ENCODE measurements at regions not wholly inside any gene's neighbourhood (a gene's known extent, or its start where the extent isn't known, plus 50 kb on each side); places are given as distances from the start of the nearest gene placed in this dataset.
A peak's percentile ranks its signal among the peaks of the same experiment; 100 is the strongest.

DNA sequence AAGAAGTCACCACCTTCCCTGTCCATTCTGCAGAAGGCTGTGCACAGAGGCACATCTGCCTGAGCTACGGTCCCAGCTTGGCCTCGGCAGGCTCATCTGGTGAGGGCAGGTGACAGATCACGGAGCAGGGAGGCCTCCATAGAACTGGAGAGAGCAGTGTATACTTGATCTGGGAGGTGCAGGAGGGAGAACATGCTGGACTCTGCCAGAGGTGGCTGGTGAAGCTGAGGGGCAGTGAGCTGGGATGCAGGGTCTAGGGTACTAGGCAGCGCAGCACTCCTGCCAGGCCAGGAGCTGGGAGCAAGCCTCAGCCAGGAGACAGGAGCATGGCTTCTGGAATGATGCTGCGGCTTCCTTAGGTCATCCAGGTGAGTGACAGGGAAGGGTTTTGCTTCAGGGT lies 553.0 kb downstream of the TCERG1L start:
- WGBS = 90% methylated on average over 5 of the region's 5 CpGs
- Histone ChIP-seq H3K27me3 (ENCODE audit: control insufficient read depth, insufficient read depth) (no peaks in the 10 kb centered on the region), H3K4me1 (ENCODE audit: control insufficient read depth, insufficient read depth, low read length) (no peaks in the 10 kb centered on the region), H3K9me3 (ENCODE audit: control insufficient read depth, low read length) (no peaks in the 10 kb centered on the region), H3K4me3 (ENCODE audit: low read length) (no peak overlapping the region), H3K27ac (ENCODE audit: low read length) (no peak overlapping the region)
- DNase-seq (no peak), ATAC-seq (no peak)
- intact Hi-C loops (cut with DNase I) = no loop called here

DNA sequence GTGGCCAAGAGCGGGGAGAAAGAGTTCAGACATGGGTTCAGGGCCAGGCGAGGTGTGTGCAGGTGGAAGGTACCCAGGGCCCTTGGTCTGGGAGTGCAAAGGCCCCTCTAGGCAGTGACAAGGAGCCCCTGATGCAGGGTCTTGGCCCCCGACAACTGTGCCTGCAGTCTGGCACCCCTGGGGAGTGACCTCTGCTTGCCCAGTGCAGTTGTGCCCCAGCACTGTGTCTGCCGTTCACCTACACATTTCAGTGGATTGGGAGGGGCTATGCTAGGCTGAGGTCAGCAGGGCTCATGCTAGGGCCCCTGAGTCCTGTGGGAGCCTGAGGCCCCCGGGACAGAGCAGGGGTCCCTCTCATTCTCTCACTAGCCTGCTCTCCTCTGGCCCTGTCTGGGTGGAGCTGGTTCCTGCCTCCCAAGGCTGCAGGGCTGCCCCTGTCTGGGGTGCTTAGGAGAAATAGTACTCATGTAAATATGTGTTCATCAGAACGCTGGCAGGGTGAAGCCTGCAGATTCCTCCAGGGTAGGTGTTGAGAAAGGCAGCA lies 550.4 kb downstream of the TCERG1L start:
- H3K27ac ChIP-seq (ENCODE audit: low read length) = no peak overlapping the region
- peak in 1 of 3 donors; percentile 21 for DNase-seq
- intact Hi-C loops (cut with DNase I) = no loop called here

DNA sequence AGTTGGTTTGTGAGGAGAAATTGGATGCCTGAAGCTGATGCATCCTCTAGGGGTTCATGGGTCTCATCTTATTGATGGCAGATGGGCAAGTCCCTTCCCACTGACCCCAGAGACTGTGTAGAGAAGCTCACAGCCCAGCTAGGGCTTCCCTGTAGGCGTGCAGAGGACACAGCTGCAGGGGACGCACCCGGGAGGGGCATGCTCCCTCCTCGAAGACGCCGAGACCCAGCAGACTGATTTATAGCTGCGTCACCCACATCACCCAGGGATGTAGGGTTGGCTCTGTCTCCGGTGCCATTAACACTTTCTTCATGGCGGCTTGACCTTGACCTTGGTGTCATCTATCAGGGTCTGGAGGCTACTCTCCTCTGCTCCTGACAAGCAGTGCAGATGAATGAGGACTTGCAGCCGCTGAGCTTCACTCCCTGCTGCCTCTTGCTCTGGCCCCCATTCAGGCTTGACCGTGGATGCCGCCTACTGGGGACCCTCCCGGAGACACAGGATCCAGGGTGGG lies 549.7 kb downstream of the TCERG1L start:
- intact Hi-C loops (cut with DNase I) = no loop called here
- H3K4me3 ChIP-seq (ENCODE audit: low read length) = no peak overlapping the region
- H3K27me3 ChIP-seq (ENCODE audit: control insufficient read depth, insufficient read depth) = no peaks in the 10 kb centered on the region
- no peak for ATAC-seq
- 58% methylated on average over 13 of the region's 13 CpGs for WGBS
- H3K27ac ChIP-seq (ENCODE audit: low read length) = no peak overlapping the region
- no peaks in the 10 kb centered on the region for H3K4me1 ChIP-seq (ENCODE audit: control insufficient read depth, insufficient read depth, low read length)
- H3K9me3 ChIP-seq (ENCODE audit: control insufficient read depth, low read length) = no peaks in the 10 kb centered on the region
- peak in 1 of 3 donors; percentile 10 for DNase-seq

More for the DNA sequence above, 550.4 kb downstream of the TCERG1L start:
- ATAC-seq = no peak
- H3K27me3 ChIP-seq (ENCODE audit: control insufficient read depth, insufficient read depth) = no peaks in the 10 kb centered on the region
- H3K4me3 ChIP-seq (ENCODE audit: low read length) = no peak overlapping the region
- WGBS = 76% methylated on average over 6 of the region's 6 CpGs
- no peaks in the 10 kb centered on the region for H3K9me3 ChIP-seq (ENCODE audit: control insufficient read depth, low read length)
- no peaks in the 10 kb centered on the region for H3K4me1 ChIP-seq (ENCODE audit: control insufficient read depth, insufficient read depth, low read length)

- Histone ChIP-seq H3K27me3 (ENCODE audit: control insufficient read depth, insufficient read depth) (no peaks in the 10 kb centered on the region), H3K27ac (ENCODE audit: low read length) (no peak overlapping the region), H3K4me1 (ENCODE audit: control insufficient read depth, insufficient read depth, low read length) (no peaks in the 10 kb centered on the region), H3K4me3 (ENCODE audit: low read length) (no peak overlapping the region), H3K9me3 (ENCODE audit: control insufficient read depth, low read length) (no peaks in the 10 kb centered on the region)
- 78% methylated on average over 6 of the region's 6 CpGs for WGBS
- peak in 1 of 3 donors; percentile 16 for DNase-seq
- intact Hi-C loops (cut with DNase I) = no loop called here
- no peak for ATAC-seq
Measured at GRCh38 chr10:130762491-130762890, 549.0 kb downstream of the TCERG1L start.

DNA sequence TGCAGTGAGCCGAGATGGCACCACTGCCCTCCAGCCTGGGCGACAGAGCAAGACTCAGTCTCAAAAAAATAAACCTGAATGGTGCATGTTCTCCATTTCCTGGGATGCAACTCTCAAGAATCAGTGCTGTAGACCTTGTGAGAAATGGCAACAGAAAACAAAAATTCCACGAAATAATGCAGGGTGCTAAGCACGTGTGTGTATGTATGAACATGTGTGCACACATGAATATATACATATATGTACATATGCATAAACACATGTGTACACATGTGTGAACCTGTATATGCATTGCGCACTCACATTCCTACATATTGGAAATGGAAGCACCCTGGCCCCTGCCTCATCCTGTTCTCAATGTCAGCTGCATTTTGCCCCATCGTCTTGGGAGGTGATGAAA lies 548.5 kb downstream of the TCERG1L start:
- 80% methylated on average over 6 of the region's 6 CpGs for WGBS
- H3K27ac ChIP-seq (ENCODE audit: low read length) = no peak overlapping the region
- intact Hi-C loops (cut with DNase I) = no loop called here
- no peak overlapping the region for H3K4me3 ChIP-seq (ENCODE audit: low read length)
- H3K9me3 ChIP-seq (ENCODE audit: control insufficient read depth, low read length) = no peaks in the 10 kb centered on the region
- H3K4me1 ChIP-seq (ENCODE audit: control insufficient read depth, insufficient read depth, low read length) = no peaks in the 10 kb centered on the region
- DNase-seq = no peak
- no peaks in the 10 kb centered on the region for H3K27me3 ChIP-seq (ENCODE audit: control insufficient read depth, insufficient read depth)
- no peak for ATAC-seq

DNA sequence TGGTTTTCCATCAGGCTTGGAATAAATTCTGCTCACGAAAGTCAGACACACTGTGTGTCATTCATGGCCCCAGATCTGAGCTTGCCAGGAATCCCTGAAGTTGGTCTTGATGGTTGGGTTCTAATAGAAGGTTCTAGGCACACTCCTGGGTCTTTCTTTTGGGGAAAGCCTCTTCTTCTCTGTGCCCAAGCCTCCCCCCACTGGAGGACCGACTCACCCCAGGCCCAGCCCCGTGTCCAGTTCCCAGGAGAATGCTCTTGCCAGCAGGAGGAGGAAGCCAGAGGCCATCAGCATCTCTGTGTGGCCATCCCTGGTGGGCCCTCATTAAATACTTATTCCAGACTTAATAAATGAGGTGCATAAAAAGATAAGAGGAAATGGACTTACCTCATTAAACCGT lies 548.0 kb downstream of the TCERG1L start:
- no peaks in the 10 kb centered on the region for H3K27me3 ChIP-seq (ENCODE audit: control insufficient read depth, insufficient read depth)
- ATAC-seq (no peak), DNase-seq (no peak)
- H3K9me3 ChIP-seq (ENCODE audit: control insufficient read depth, low read length) = no peaks in the 10 kb centered on the region
- WGBS = 59% methylated on average over 4 of the region's 4 CpGs
- no peak overlapping the region for H3K4me3 ChIP-seq (ENCODE audit: low read length)
- H3K27ac ChIP-seq (ENCODE audit: low read length) = no peak overlapping the region
- no peaks in the 10 kb centered on the region for H3K4me1 ChIP-seq (ENCODE audit: control insufficient read depth, insufficient read depth, low read length)
- intact Hi-C loops (cut with DNase I) = no loop called here

GRCh38 chr10:130764651-130765050 lies 546.9 kb downstream of the TCERG1L start:
- Histone ChIP-seq H3K9me3 (ENCODE audit: control insufficient read depth, low read length) (no peaks in the 10 kb centered on the region), H3K27me3 (ENCODE audit: control insufficient read depth, insufficient read depth) (no peaks in the 10 kb centered on the region), H3K4me3 (ENCODE audit: low read length) (no peak overlapping the region), H3K27ac (ENCODE audit: low read length) (no peak overlapping the region), H3K4me1 (ENCODE audit: control insufficient read depth, insufficient read depth, low read length) (no peaks in the 10 kb centered on the region)
- ATAC-seq (no peak), DNase-seq (peak in 1 of 3 donors; percentile 20)
- 84% methylated on average over 7 of the region's 7 CpGs for WGBS
- intact Hi-C loops (cut with DNase I) = no loop called here

DNA sequence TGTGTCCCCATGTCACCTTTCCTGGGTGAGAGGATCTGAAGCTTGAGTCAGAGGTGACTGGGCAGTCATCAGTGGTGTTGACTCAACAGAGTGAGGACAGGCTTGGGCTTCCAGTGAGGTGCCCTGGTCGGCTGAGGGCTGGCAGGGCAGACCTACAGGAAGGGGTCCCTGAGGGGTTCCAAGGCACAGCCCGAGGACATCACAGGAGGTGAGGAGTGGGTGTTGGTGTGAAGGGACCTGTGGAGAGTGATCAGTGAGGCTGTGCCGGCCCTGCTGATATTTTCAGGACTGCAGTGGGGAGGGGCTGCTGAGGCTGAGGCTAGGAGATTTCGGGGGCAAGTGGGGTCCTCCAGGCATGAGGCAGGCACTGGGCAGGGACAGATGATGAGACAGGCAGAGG lies 545.5 kb downstream of the TCERG1L start:
- intact Hi-C loops (cut with DNase I) = no loop called here
- Histone ChIP-seq H3K4me3 (ENCODE audit: low read length) (no peak overlapping the region), H3K27ac (ENCODE audit: low read length) (no peak overlapping the region), H3K9me3 (ENCODE audit: control insufficient read depth, low read length) (no peaks in the 10 kb centered on the region), H3K4me1 (ENCODE audit: control insufficient read depth, insufficient read depth, low read length) (no peaks in the 10 kb centered on the region), H3K27me3 (ENCODE audit: control insufficient read depth, insufficient read depth) (no peaks in the 10 kb centered on the region)
- ATAC-seq (no peak), DNase-seq (peak in 1 of 3 donors; percentile 4)
- WGBS = 70% methylated on average over 4 of the region's 4 CpGs

DNA sequence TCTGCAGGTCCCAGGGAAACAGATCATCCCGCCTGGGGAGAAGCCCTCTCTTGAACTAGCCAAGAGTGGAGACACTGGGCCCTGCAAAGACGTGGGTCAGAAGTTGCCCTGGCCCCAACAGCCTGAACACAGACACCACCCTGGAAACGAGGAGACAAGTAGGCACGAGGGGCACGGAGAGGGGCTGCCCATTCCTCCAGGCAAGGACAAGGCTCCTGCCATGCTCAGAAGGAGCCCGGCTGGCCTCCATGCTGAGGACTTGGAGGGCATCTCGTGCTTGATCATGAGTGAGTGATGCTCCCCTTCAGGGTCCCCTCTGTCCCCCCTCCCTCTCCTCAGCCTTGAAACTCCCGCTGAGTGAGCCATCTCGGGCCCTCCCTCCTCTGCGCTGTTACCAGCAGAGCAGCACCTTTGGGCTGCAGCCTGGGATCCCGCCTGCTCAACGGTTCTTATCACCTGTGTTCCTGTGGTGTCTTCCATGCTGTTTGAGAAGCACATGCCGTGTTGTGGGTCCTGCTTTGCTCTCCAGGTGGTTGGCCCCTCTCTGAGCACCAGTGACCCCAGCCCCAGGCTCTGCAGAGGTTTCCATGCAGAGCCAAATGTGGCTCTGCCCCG lies 544.3 kb downstream of the TCERG1L start:
- no peak overlapping the region for H3K4me3 ChIP-seq (ENCODE audit: low read length)
- no peak for ATAC-seq
- H3K27ac ChIP-seq (ENCODE audit: low read length) = no peak overlapping the region
- intact Hi-C loops (cut with DNase I) = no loop called here
- no peaks in the 10 kb centered on the region for H3K4me1 ChIP-seq (ENCODE audit: control insufficient read depth, insufficient read depth, low read length)
- no peaks in the 10 kb centered on the region for H3K27me3 ChIP-seq (ENCODE audit: control insufficient read depth, insufficient read depth)
- DNase-seq = peak in 1 of 3 donors; percentile 34
- no peaks in the 10 kb centered on the region for H3K9me3 ChIP-seq (ENCODE audit: control insufficient read depth, low read length)
- WGBS = 82% methylated on average over 14 of the region's 14 CpGs

GRCh38 chr10:130769146-130770017 lies 542.1 kb downstream of the TCERG1L start:
- no peak overlapping the region for H3K27ac ChIP-seq (ENCODE audit: low read length)
- H3K4me1 ChIP-seq (ENCODE audit: control insufficient read depth, insufficient read depth, low read length) = no peaks in the 10 kb centered on the region
- ATAC-seq = peak in 1 of 2 donors; percentile 18
- 88% methylated on average over 10 of the region's 10 CpGs for WGBS
- intact Hi-C loops (cut with DNase I) = no loop called here
- H3K4me3 ChIP-seq (ENCODE audit: low read length) = no peak overlapping the region
- H3K9me3 ChIP-seq (ENCODE audit: control insufficient read depth, low read length) = no peaks in the 10 kb centered on the region
- DNase-seq = no peak
- no peaks in the 10 kb centered on the region for H3K27me3 ChIP-seq (ENCODE audit: control insufficient read depth, insufficient read depth)

GRCh38 chr10:130770018-130770630 lies 541.4 kb downstream of the TCERG1L start:
- no peak overlapping the region for H3K27ac ChIP-seq (ENCODE audit: low read length)
- H3K27me3 ChIP-seq (ENCODE audit: control insufficient read depth, insufficient read depth) = no peaks in the 10 kb centered on the region
- no peaks in the 10 kb centered on the region for H3K9me3 ChIP-seq (ENCODE audit: control insufficient read depth, low read length)
- peak in 1 of 2 donors; percentile 20 for ATAC-seq
- intact Hi-C loops (cut with DNase I) = no loop called here
- H3K4me1 ChIP-seq (ENCODE audit: control insufficient read depth, insufficient read depth, low read length) = no peaks in the 10 kb centered on the region
- 76% methylated on average over 13 of the region's 13 CpGs for WGBS
- no peak for DNase-seq
- no peak overlapping the region for H3K4me3 ChIP-seq (ENCODE audit: low read length)
